ENCODE measurements at regions not wholly inside any gene's neighbourhood (a gene's known extent, or its start where the extent isn't known, plus 50 kb on each side); places are given as distances from the start of the nearest gene placed in this dataset.

DNA sequence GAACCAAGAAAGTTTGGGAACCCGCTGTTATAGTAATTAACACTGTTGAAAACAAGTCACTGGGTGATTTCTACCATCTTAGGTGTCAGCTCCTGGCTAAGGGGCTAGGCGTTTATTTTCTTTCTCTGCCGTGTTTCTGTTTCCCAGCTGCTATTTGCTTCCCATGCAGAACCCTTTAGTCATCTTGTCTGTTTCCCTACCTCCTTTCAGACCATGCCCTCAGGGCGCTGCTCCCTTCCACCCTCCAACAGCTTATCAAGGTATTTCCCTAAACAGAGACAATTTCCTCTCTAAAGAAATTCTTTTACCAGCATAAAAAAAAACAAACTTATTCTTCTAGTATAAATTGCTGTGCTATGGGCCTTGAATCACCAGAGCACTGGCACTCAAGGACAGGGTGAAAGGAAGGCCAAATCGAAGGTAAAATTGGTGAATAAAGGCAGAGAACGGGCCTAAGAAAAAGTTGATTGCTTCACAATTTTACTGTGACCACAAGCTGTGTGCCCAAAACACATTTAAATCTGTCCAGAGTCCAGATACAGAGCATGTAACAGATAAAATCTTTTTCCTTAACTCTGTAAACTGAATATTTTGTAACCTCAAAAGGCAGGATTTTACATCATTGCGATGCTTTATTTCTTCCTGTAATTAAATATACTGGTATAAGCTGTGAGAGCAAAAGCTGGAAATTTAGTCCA is 319.2 kb downstream of the ZNF621 start:
- H3K9ac ChIP-seq (ENCODE audit: insufficient read length), result no peak overlapping the region
- no peak overlapping the region for H3K4me3 ChIP-seq
- no peaks in the 10 kb centered on the region for H3K36me3 ChIP-seq (ENCODE audit: insufficient read depth, low read length)
- H3K9me3 ChIP-seq (ENCODE audit: low read depth, low read length), result no peaks in the 10 kb centered on the region
- TF ChIP-seq EZH2 (IDR thresholded peaks at IDR 0.05) (no peak), POLR2AphosphoS5 (IDR thresholded peaks at IDR 0.05; ENCODE audit: borderline replicate concordance, low read depth, low read length) (no peak), FOXP2 (optimal IDR thresholded peaks at IDR 0.05; ENCODE audit: control extremely low read depth, extremely low read length, insufficient read depth) (no peak)
- DNase-seq (ENCODE audit: low read depth, low spot score), result no peak
- H3K27ac ChIP-seq, result 0 out of 2 replicates have a peak overlapping the region, but pooled peaks have one; percentile 13

DNA sequence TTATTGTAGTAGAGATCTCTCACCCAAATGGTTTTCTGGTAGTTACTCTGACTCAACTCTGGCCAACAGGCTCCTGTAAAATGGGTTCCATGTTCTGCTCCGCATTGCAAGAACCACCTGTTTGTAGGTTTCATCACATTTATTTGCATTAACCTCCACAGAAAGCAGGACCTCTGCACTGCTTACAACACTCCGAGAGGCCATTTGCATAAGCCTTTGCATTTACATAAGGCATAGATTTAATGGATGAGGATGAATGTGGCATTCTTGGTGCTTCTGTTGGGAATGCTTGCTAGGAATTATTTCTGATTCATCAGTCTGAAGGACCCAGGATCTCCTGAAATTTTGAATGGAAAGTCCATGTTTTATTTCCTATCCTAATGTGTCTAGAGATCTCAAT is 320.1 kb downstream of the ZNF621 start:
- no peaks in the 10 kb centered on the region for H3K9me3 ChIP-seq (ENCODE audit: low read depth, low read length)
- H3K4me3 ChIP-seq, result no peak overlapping the region
- H3K9ac ChIP-seq (ENCODE audit: insufficient read length), result no peak overlapping the region
- H3K27ac ChIP-seq, result no peak overlapping the region
- no peaks in the 10 kb centered on the region for H3K36me3 ChIP-seq (ENCODE audit: insufficient read depth, low read length)
- no peak for DNase-seq (ENCODE audit: low read depth, low spot score)
- no peak for TF ChIP-seq FOXP2 (optimal IDR thresholded peaks at IDR 0.05; ENCODE audit: control extremely low read depth, extremely low read length, insufficient read depth)
- no peak for TF ChIP-seq POLR2AphosphoS5 (IDR thresholded peaks at IDR 0.05; ENCODE audit: borderline replicate concordance, low read depth, low read length)
- TF ChIP-seq EZH2 (IDR thresholded peaks at IDR 0.05), result no peak

DNA sequence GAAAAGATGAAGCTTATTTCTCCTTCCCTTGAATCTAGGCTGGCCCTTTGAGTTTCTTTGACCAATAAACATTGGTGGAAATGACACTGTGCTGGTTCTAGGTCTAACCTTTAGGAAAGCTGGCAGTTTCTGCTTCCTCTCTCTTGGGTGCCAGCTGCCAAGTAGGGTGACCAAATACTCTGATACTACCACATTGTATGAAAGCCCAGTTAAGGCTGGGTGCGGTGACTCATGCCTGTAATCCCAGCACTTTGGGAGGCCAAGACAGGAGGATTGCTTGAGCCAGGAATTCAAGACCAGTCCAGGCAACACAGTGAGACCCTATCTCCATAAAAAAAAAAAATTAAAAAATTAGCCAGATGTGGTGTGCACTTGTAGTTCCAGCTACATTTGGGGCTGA is 320.7 kb downstream of the ZNF621 start:
- Histone ChIP-seq H3K9ac (ENCODE audit: insufficient read length) (no peak overlapping the region), H3K9me3 (ENCODE audit: low read depth, low read length) (no peaks in the 10 kb centered on the region), H3K36me3 (ENCODE audit: insufficient read depth, low read length) (no peaks in the 10 kb centered on the region), H3K27ac (no peak overlapping the region), H3K4me3 (no peak overlapping the region)
- DNase-seq (ENCODE audit: low read depth, low spot score), result no peak
- TF ChIP-seq FOXP2 (optimal IDR thresholded peaks at IDR 0.05; ENCODE audit: control extremely low read depth, extremely low read length, insufficient read depth) (no peak), POLR2AphosphoS5 (IDR thresholded peaks at IDR 0.05; ENCODE audit: borderline replicate concordance, low read depth, low read length) (no peak), EZH2 (IDR thresholded peaks at IDR 0.05) (no peak)

DNA sequence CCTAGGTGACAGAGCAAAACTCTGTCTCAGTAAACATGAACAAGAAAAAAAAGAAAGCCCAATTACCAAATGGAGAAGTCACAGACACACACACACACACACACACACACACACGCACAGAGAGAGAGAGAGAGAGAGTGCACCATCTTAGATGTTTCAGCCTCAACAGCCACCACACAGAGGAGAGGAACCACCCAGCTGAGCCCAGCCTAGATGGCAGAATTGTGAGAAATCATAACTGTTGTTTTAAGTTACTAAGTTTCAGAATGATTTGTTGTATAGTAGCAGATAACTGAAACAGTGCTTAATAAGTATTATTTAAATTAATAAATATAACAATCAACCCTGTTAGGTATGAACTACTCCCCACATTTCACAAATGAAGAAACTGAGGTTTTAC is 321.2 kb downstream of the ZNF621 start:
- Histone ChIP-seq H3K27ac (no peak overlapping the region), H3K4me3 (no peak overlapping the region), H3K9ac (ENCODE audit: insufficient read length) (no peak overlapping the region), H3K9me3 (ENCODE audit: low read depth, low read length) (no peaks in the 10 kb centered on the region), H3K36me3 (ENCODE audit: insufficient read depth, low read length) (no peaks in the 10 kb centered on the region)
- no peak for TF ChIP-seq POLR2AphosphoS5 (IDR thresholded peaks at IDR 0.05; ENCODE audit: borderline replicate concordance, low read depth, low read length)
- no peak for TF ChIP-seq EZH2 (IDR thresholded peaks at IDR 0.05)
- no peak for TF ChIP-seq FOXP2 (optimal IDR thresholded peaks at IDR 0.05; ENCODE audit: control extremely low read depth, extremely low read length, insufficient read depth)
- DNase-seq (ENCODE audit: low read depth, low spot score), result no peak

DNA sequence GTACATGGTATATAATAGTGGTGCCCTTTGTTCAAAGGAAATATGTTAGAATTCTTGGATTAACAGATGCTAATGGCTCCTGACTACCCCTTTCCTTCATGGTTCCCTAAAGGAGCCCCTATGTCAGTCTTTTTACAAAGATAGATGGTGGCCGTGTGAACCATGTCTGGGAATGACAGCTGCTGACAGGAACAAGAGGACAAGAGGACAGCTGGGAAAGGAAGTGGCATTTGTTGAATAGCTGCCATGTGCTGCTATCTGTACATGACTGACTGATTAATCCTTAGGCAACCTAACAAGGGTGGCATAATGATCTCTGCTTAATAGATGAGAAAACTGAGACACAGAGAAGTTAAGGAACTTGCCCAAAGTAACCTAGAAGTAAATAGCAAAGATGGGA is 321.7 kb downstream of the ZNF621 start:
- Histone ChIP-seq H3K27ac (no peak overlapping the region), H3K4me3 (no peak overlapping the region)

GRCh38 chr3:40847551-40847992 is 322.8 kb downstream of the ZNF621 start:
- no peak for TF ChIP-seq EZH2 (IDR thresholded peaks at IDR 0.05)
- no peak for TF ChIP-seq POLR2AphosphoS5 (IDR thresholded peaks at IDR 0.05; ENCODE audit: borderline replicate concordance, low read depth, low read length)
- TF ChIP-seq FOXP2 (optimal IDR thresholded peaks at IDR 0.05; ENCODE audit: control extremely low read depth, extremely low read length, insufficient read depth), result no peak

More for the DNA sequence above, 321.7 kb downstream of the ZNF621 start:
- Histone ChIP-seq H3K9me3 (ENCODE audit: low read depth, low read length) (no peaks in the 10 kb centered on the region), H3K36me3 (ENCODE audit: insufficient read depth, low read length) (no peaks in the 10 kb centered on the region), H3K9ac (ENCODE audit: insufficient read length) (no peak overlapping the region)
- no peak for DNase-seq (ENCODE audit: low read depth, low spot score)
- TF ChIP-seq EZH2 (IDR thresholded peaks at IDR 0.05) (no peak), FOXP2 (optimal IDR thresholded peaks at IDR 0.05; ENCODE audit: control extremely low read depth, extremely low read length, insufficient read depth) (no peak), POLR2AphosphoS5 (IDR thresholded peaks at IDR 0.05; ENCODE audit: borderline replicate concordance, low read depth, low read length) (no peak)

DNA sequence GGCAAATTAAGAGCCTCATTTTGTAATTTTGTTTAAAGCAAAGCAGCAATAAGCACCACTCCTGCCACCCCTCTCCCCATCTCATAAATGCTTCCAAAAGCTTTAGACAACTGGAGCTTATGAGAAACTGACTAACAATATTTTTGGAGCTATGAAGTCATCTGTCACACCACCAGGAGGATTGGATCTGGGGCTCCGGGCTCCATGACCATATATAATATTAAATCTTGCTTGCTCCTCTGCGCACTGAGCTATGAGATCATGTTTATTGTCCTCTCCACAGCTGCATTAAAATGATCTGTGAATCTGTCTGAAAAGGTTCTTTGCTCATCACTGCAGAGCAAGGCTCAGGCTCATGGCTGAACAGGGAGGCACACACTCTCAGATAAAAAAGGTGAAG is 323.7 kb downstream of the ZNF621 start:
- Histone ChIP-seq H3K36me3 (ENCODE audit: insufficient read depth, low read length) (no peaks in the 10 kb centered on the region), H3K27ac (no peak overlapping the region), H3K9ac (ENCODE audit: insufficient read length) (no peak overlapping the region), H3K4me3 (no peak overlapping the region), H3K9me3 (ENCODE audit: low read depth, low read length) (no peaks in the 10 kb centered on the region)
- no peak for DNase-seq (ENCODE audit: low read depth, low spot score)
- TF ChIP-seq EZH2 (IDR thresholded peaks at IDR 0.05) (no peak), POLR2AphosphoS5 (IDR thresholded peaks at IDR 0.05; ENCODE audit: borderline replicate concordance, low read depth, low read length) (no peak)

More at GRCh38 chr3:40847551-40847992, 322.8 kb downstream of the ZNF621 start:
- Histone ChIP-seq H3K4me3 (no peak overlapping the region), H3K9me3 (ENCODE audit: low read depth, low read length) (no peaks in the 10 kb centered on the region), H3K9ac (ENCODE audit: insufficient read length) (no peak overlapping the region), H3K27ac (no peak overlapping the region), H3K36me3 (ENCODE audit: insufficient read depth, low read length) (no peaks in the 10 kb centered on the region)
- no peak for DNase-seq (ENCODE audit: low read depth, low spot score)

DNA sequence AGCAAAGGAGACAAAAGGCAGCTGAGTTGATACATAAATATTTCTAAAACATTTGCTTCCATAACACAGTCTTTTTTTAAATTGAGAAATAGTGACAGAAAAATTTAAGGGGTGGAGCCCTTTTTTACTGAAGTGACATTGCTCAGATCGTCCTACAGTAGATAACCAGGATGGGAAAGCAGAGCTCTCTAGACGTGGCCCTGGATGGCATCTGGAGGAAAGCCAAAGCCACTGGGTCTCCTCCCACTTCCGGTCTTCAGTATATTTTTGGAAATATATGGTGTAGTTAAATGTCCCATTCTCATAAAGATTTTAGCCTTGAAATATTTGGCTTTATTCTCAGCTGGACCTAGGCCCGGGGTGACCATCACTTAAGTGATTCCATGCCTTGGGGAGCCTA is 326.1 kb downstream of the ZNF621 start:
- DNase-seq (ENCODE audit: low read depth, low spot score), result no peak
- TF ChIP-seq EZH2 (IDR thresholded peaks at IDR 0.05), result no peak
- TF ChIP-seq POLR2AphosphoS5 (IDR thresholded peaks at IDR 0.05; ENCODE audit: borderline replicate concordance, low read depth, low read length), result no peak
- no peak for TF ChIP-seq FOXP2 (optimal IDR thresholded peaks at IDR 0.05; ENCODE audit: control extremely low read depth, extremely low read length, insufficient read depth)
- H3K27ac ChIP-seq, result no peak overlapping the region

GRCh38 chr3:40851836-40852235 is 327.1 kb downstream of the ZNF621 start:
- H3K4me3 ChIP-seq, result no peak overlapping the region
- no peak for DNase-seq (ENCODE audit: low read depth, low spot score)
- no peaks in the 10 kb centered on the region for H3K9me3 ChIP-seq (ENCODE audit: low read depth, low read length)
- H3K9ac ChIP-seq (ENCODE audit: insufficient read length), result no peak overlapping the region
- no peak overlapping the region for H3K27ac ChIP-seq
- TF ChIP-seq EZH2 (IDR thresholded peaks at IDR 0.05) (no peak), POLR2AphosphoS5 (IDR thresholded peaks at IDR 0.05; ENCODE audit: borderline replicate concordance, low read depth, low read length) (no peak), FOXP2 (optimal IDR thresholded peaks at IDR 0.05; ENCODE audit: control extremely low read depth, extremely low read length, insufficient read depth) (no peak)
- H3K36me3 ChIP-seq (ENCODE audit: insufficient read depth, low read length), result no peaks in the 10 kb centered on the region

More for the DNA sequence above, 326.1 kb downstream of the ZNF621 start:
- Histone ChIP-seq H3K9me3 (ENCODE audit: low read depth, low read length) (no peaks in the 10 kb centered on the region), H3K36me3 (ENCODE audit: insufficient read depth, low read length) (no peaks in the 10 kb centered on the region), H3K4me3 (no peak overlapping the region), H3K9ac (ENCODE audit: insufficient read length) (no peak overlapping the region)

Data from SK-N-MC (cell line).